Peyer's patch (tissue), 4 donors: ENCODE measurements at regions not wholly inside any gene's neighbourhood (a gene's known extent, or its start where the extent isn't known, plus 50 kb on each side); places are given as distances from the start of the nearest gene placed in this dataset.
"Not testable (repeated sequence)": the region's sequence is repeated elsewhere in the genome, so short reads cannot be mapped to it uniquely, and the experiment has no call there.

ENCODE experiments used
- DNase-seq, 3 donors: peaks; one replicate each; pipeline ENCODE4 v3.0.0-alpha.2; 2017 to 2019
- H3K27ac ChIP-seq, 4 donors: fragments of 200-600 bp; sonication (generic); one replicate each; pipeline ENCODE4 v1.5.1; 2016 to 2019
- H3K27me3 ChIP-seq, 2 donors: fragments of 200-600 bp; sonication (generic); one replicate each; pipeline ENCODE4 v1.5.1; 2019
- H3K36me3 ChIP-seq, 3 donors: fragments of 200-600 bp; sonication (generic); one replicate each; pipeline ENCODE4 v1.5.1; 2016 to 2019
- H3K4me1 ChIP-seq, 4 donors: fragments of 200-600 bp; sonication (generic); one replicate each; pipeline ENCODE4 v1.5.1; 2016 to 2019
- H3K4me3 ChIP-seq, 4 donors: fragments of 200-600 bp; sonication (generic); 1 replicate in 3 of 4; 2 replicates in 1 of 4; pipeline ENCODE4 v1.5.1; 2016 to 2019; ENCODE audit warnings: mild to moderate bottlenecking in 1 of 4
- H3K9me3 ChIP-seq, 4 donors: fragments of 200-600 bp; sonication (generic); one replicate each; pipeline ENCODE4 v1.5.1; 2016 to 2019; ENCODE audit warnings: mild to moderate bottlenecking in 1 of 4
- POLR2A ChIP-seq, 2 donors: fragments of 450-650 bp; IDR thresholded peaks; one replicate each; pipeline ENCODE4 v1.5.1; 2017; ENCODE audit warnings: antibody characterized with exemption in 2 of 2, mild to moderate bottlenecking in 2 of 2, moderate library complexity in 2 of 2
- TF ChIP-seq, protein P1 (sequence below), 6 experiments: fragments of 450-650 bp in 4 of 6; fragments of 200-600 bp in 2 of 6; sonication (generic) in 1 of 6; IDR thresholded peaks; one replicate each; pipeline ENCODE4 v1.5.1; 2017 to 2019; ENCODE audit warnings: antibody characterized with exemption in 6 of 6, mild to moderate bottlenecking in 3 of 6, moderate library complexity in 1 of 6

DNA sequence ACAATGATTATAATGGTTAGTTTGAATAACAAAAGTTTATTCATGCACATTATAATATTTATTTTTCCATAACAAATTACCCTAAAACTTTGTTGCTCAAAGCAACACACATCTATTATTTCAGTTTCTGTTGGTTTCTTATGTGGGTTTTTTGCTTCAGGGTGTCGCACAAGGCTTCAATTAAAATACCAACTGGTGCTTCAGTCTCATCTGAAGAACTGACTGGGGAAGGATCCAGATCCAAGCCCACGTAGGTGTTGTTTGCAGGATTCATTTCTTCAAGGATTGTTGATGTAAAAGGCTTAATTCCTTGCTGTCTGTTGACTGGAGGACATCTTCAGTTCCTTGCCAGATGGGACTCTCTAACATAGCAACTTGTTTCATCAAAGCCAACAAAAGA is 747.2 kb upstream of the PCDH20 start:
- Histone ChIP-seq H3K4me3 (no peak overlapping the region), H3K27me3 (no peaks in the 10 kb centered on the region), H3K27ac (no peak overlapping the region), H3K36me3 (no peaks in the 10 kb centered on the region), H3K4me1 (no peaks in the 10 kb centered on the region), H3K9me3 (no peaks in the 10 kb centered on the region)
- TF ChIP-seq POLR2A (IDR thresholded peaks at IDR 0.05), result no peak
- DNase-seq, result no peak

DNA sequence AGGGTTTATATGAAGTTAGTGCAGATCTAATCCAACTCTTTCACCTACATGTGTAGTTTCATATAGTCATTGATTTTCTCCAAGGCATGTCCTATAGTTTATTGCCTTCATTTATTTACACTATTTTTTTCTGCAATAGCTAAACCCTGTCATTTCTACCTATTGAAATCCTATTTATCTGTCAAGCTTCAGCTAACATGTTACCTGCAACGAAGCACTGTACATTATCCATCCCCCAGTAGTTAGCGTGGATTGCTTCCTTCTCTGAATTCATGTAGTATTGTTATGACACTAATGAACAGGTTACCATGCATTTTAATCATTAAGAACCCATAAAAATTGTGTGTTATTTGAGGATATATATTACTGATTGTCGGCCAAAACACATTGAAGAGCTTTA is 742.9 kb upstream of the PCDH20 start:
- no peak for DNase-seq
- Histone ChIP-seq H3K36me3 (no peaks in the 10 kb centered on the region), H3K27me3 (no peaks in the 10 kb centered on the region), H3K9me3 (no peaks in the 10 kb centered on the region), H3K27ac (no peak overlapping the region), H3K4me1 (no peaks in the 10 kb centered on the region), H3K4me3 (no peak overlapping the region)
- no peak for TF ChIP-seq POLR2A (IDR thresholded peaks at IDR 0.05)
- TF ChIP-seq, protein P1, sequence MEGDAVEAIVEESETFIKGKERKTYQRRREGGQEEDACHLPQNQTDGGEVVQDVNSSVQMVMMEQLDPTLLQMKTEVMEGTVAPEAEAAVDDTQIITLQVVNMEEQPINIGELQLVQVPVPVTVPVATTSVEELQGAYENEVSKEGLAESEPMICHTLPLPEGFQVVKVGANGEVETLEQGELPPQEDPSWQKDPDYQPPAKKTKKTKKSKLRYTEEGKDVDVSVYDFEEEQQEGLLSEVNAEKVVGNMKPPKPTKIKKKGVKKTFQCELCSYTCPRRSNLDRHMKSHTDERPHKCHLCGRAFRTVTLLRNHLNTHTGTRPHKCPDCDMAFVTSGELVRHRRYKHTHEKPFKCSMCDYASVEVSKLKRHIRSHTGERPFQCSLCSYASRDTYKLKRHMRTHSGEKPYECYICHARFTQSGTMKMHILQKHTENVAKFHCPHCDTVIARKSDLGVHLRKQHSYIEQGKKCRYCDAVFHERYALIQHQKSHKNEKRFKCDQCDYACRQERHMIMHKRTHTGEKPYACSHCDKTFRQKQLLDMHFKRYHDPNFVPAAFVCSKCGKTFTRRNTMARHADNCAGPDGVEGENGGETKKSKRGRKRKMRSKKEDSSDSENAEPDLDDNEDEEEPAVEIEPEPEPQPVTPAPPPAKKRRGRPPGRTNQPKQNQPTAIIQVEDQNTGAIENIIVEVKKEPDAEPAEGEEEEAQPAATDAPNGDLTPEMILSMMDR (IDR thresholded peaks at IDR 0.05), result no peak

DNA sequence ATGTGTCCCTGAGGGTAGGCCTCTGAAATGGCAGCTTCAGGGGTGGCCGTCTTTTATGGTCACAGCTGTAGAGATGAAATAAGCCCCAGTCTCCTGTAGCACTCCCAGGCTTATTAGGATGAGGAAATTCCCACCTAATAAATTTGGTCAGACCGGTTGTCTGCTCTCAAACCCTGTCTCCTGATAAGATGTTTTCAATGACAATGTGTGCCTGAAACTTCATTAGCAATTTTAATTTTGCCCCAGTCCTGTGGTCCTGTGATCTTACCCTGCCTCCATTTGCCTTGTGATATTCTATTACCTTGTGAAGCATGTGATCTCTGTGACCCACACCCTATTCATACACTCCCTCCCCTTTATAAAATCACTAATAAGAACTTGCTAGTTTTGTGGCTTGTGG is 736.1 kb upstream of the PCDH20 start:
- not testable (repeated sequence) for H3K36me3 ChIP-seq, H3K9me3 ChIP-seq, H3K27me3 ChIP-seq, H3K4me3 ChIP-seq, H3K4me1 ChIP-seq, DNase-seq, H3K27ac ChIP-seq

- no peak for DNase-seq
- Histone ChIP-seq H3K9me3 (no peaks in the 10 kb centered on the region), H3K4me3 (no peak overlapping the region), H3K36me3 (no peaks in the 10 kb centered on the region), H3K4me1 (no peaks in the 10 kb centered on the region), H3K27ac (no peak overlapping the region), H3K27me3 (no peaks in the 10 kb centered on the region)
- TF ChIP-seq, protein P1 (IDR thresholded peaks at IDR 0.05), result no peak
- TF ChIP-seq POLR2A (IDR thresholded peaks at IDR 0.05), result no peak
Measured at GRCh38 chr13:62142048-62142447, 726.4 kb upstream of the PCDH20 start.

- Histone ChIP-seq H3K36me3 (no peaks in the 10 kb centered on the region), H3K27ac (no peak overlapping the region), H3K4me3 (no peak overlapping the region), H3K4me1 (no peaks in the 10 kb centered on the region), H3K9me3 (no peaks in the 10 kb centered on the region), H3K27me3 (no peaks in the 10 kb centered on the region)
- no peak for DNase-seq
- no peak for TF ChIP-seq POLR2A (IDR thresholded peaks at IDR 0.05)
- TF ChIP-seq, protein P1 (IDR thresholded peaks at IDR 0.05), result no peak
Measured at GRCh38 chr13:62139597-62139996, 723.9 kb upstream of the PCDH20 start.

DNA sequence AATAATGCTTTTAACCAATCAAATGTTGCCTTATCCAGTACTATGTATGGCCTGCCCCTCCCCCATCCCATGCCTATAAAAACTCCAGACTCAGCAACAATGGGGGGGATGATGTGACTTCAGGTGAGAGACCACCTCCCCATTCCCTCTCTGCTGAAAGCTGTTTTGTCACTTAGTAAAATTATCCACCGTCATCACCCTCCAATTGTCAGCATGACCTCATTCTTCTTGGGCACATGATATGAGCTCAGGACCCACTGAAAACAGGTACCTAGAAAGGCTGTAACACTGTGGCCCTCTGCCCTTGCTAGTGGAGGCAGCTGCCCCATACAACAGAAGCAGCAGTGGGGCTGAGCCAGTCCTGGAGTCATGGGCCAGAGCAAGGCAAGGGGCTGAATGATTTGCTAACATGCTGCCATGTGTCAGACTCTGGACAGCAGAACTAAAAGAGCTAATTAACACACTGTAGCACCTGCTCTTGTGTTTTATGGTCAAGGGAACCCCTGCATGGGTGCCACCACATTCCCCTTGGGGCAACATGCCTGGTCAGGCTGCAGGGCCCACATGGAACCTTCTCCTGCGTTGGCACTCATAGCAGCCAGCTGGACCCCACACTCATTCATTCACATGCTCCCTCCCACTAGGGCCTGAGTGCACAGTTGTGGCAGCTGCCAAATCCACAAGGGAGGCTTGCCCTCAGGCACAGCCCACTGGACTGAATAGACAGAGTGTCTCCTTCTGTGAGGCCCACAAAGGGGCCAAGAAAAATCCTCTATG is 722.2 kb upstream of the PCDH20 start:
- Histone ChIP-seq H3K4me1 (no peaks in the 10 kb centered on the region), H3K27me3 (no peaks in the 10 kb centered on the region), H3K27ac (no peak overlapping the region), H3K9me3 (no peaks in the 10 kb centered on the region), H3K4me3 (no peak overlapping the region), H3K36me3 (no peaks in the 10 kb centered on the region)
- no peak for TF ChIP-seq POLR2A (IDR thresholded peaks at IDR 0.05)
- TF ChIP-seq, protein P1 (IDR thresholded peaks at IDR 0.05), result no peak
- DNase-seq, result no peak

- H3K36me3 ChIP-seq, result no peaks in the 10 kb centered on the region
Measured at GRCh38 chr13:62131604-62132003, 716.0 kb upstream of the PCDH20 start.

More at GRCh38 chr13:62131604-62132003, 716.0 kb upstream of the PCDH20 start:
- H3K4me1 ChIP-seq, result no peaks in the 10 kb centered on the region
- no peaks in the 10 kb centered on the region for H3K27me3 ChIP-seq
- no peak for DNase-seq
- no peaks in the 10 kb centered on the region for H3K9me3 ChIP-seq
- H3K27ac ChIP-seq, result no peak overlapping the region
- TF ChIP-seq, protein P1 (IDR thresholded peaks at IDR 0.05), result no peak
- no peak for TF ChIP-seq POLR2A (IDR thresholded peaks at IDR 0.05)
- no peak overlapping the region for H3K4me3 ChIP-seq
